AG09309 (cell line): ENCODE measurements at regions not wholly inside any gene's neighbourhood (a gene's known extent, or its start where the extent isn't known, plus 50 kb on each side); places are given as distances from the start of the nearest gene placed in this dataset.
"Not testable (repeated sequence)": the region's sequence is repeated elsewhere in the genome, so short reads cannot be mapped to it uniquely, and the experiment has no call there.

Experiments used
- DNase-seq: peaks from one replicate; pipeline ENCODE4 v3.0.0-alpha.2; 2010; ENCODE audit warnings: low read depth
- H3K4me3 ChIP-seq: 2 replicates; pipeline ENCODE4 v1.5.1; 2011; ENCODE audit warnings: mild to moderate bottlenecking, low read depth, low read length, moderate library complexity; ENCODE audit not compliant: control insufficient read depth
- CTCF ChIP-seq: IDR thresholded peaks from 2 replicates; pipeline ENCODE4 v1.5.1; 2011; ENCODE audit warnings: mild to moderate bottlenecking, low read depth, low read length, inconsistent platforms; ENCODE audit not compliant: insufficient read depth, control insufficient read depth; ENCODE audit errors: missing control alignments

- no peak overlapping the region for H3K4me3 ChIP-seq
- TF ChIP-seq CTCF, result no peak
- DNase-seq, result peak; percentile 74
Measured at GRCh38 chr2:39990335-39990900, 211.4 kb upstream of the THUMPD2 start.

GRCh38 chr2:39989888-39990287 lies 210.8 kb upstream of the THUMPD2 start:
- no peak for DNase-seq
- TF ChIP-seq CTCF, result no peak

GRCh38 chr2:39981883-39982311 lies 202.8 kb upstream of the THUMPD2 start:
- no peak for DNase-seq
- no peak for TF ChIP-seq CTCF
- H3K4me3 ChIP-seq, result no peak overlapping the region

More at GRCh38 chr2:39989888-39990287, 210.8 kb upstream of the THUMPD2 start:
- H3K4me3 ChIP-seq, result no peak overlapping the region

GRCh38 chr2:39975476-39976020 lies 196.5 kb upstream of the THUMPD2 start:
- no peak for TF ChIP-seq CTCF

GRCh38 chr2:39968037-39968436 lies 189.0 kb upstream of the THUMPD2 start:
- H3K4me3 ChIP-seq, result no peak overlapping the region
- no peak for TF ChIP-seq CTCF
- DNase-seq, result no peak

More at GRCh38 chr2:39975476-39976020, 196.5 kb upstream of the THUMPD2 start:
- no peak for DNase-seq
- no peak overlapping the region for H3K4me3 ChIP-seq

GRCh38 chr2:39960681-39961080 lies 181.6 kb upstream of the THUMPD2 start:
- not testable (repeated sequence) for H3K4me3 ChIP-seq, DNase-seq

- no peak overlapping the region for H3K4me3 ChIP-seq
- no peak for TF ChIP-seq CTCF
- DNase-seq, result no peak
Measured at GRCh38 chr2:39954346-39954745, 175.3 kb upstream of the THUMPD2 start.
